Keratinocyte (primary cell): ENCODE measurements at regions not wholly inside any gene's neighbourhood (a gene's known extent, or its start where the extent isn't known, plus 50 kb on each side); places are given as distances from the start of the nearest gene placed in this dataset.

ENCODE experiments used
- DNase-seq: peaks from one replicate; pipeline ENCODE4 v3.0.0-alpha.2; 2011; ENCODE audit warnings: low read depth, missing footprints, low spot score
- FAIRE-seq: peaks from 2 replicates; lab custom pipeline; 2011; peaks lifted over from hg19 to GRCh38; lab: Jason Lieb, UNC
- H2AFZ ChIP-seq: 2 replicates; pipeline ENCODE4 v1.6.0; 2012; ENCODE audit warnings: low read length, control low read depth, inconsistent platforms; ENCODE audit not compliant: control insufficient read depth
- H3K27ac ChIP-seq: 2 replicates; pipeline ENCODE4 v1.5.1; 2011; ENCODE audit warnings: low read length; ENCODE audit not compliant: control insufficient read depth, insufficient read depth
- H3K27me3 ChIP-seq: 3 replicates; pipeline ENCODE4 v1.6.0; 2011; ENCODE audit warnings: low read length; ENCODE audit not compliant: control insufficient read depth, insufficient read depth; ENCODE audit errors: extremely low read depth
- H3K36me3 ChIP-seq, 2 experiments: 2 replicates in 1 of 2; 3 replicates in 1 of 2; pipeline ENCODE4 v1.5.1; 2011; ENCODE audit warnings: low read length in 2 of 2, mild to moderate bottlenecking in 1 of 2; ENCODE audit not compliant: control insufficient read depth in 2 of 2, insufficient read depth in 2 of 2; ENCODE audit errors: extremely low read depth in 1 of 2
- H3K4me1 ChIP-seq: 3 replicates; pipeline ENCODE4 v1.5.1; 2011; ENCODE audit warnings: low read length; ENCODE audit not compliant: control insufficient read depth, insufficient read depth; ENCODE audit errors: extremely low read depth
- H3K4me2 ChIP-seq: 3 replicates; pipeline ENCODE4 v1.6.0; 2011; ENCODE audit warnings: low read depth, low read length; ENCODE audit not compliant: control insufficient read depth, insufficient read depth; ENCODE audit errors: extremely low read depth
- H3K4me3 ChIP-seq, 3 experiments: fragments of 200-600 bp in 1 of 3; sonication (generic) in 1 of 3; 2 replicates in 2 of 3; 3 replicates in 1 of 3; pipeline ENCODE4 v1.5.1; 2011 to 2016; ENCODE audit warnings: low read length in 3 of 3, mild to moderate bottlenecking in 3 of 3, control low read depth in 2 of 3, inconsistent platforms in 1 of 3, low read depth in 1 of 3, mixed read lengths in 1 of 3, mixed run types in 1 of 3, moderate library complexity in 1 of 3; ENCODE audit not compliant: control insufficient read depth in 2 of 3, insufficient read depth in 2 of 3; ENCODE audit errors: extremely low read depth in 1 of 3
- H3K79me2 ChIP-seq: 2 replicates; pipeline ENCODE4 v1.6.0; 2012; ENCODE audit warnings: low read length; ENCODE audit not compliant: control insufficient read depth, insufficient read depth
- H3K9ac ChIP-seq: 3 replicates; pipeline ENCODE4 v1.6.0; 2011; ENCODE audit warnings: low read length; ENCODE audit not compliant: control insufficient read depth, insufficient read depth; ENCODE audit errors: extremely low read depth
- H3K9me1 ChIP-seq: 3 replicates; pipeline ENCODE4 v1.6.0; 2011; ENCODE audit warnings: low read length; ENCODE audit not compliant: control insufficient read depth, insufficient read depth; ENCODE audit errors: extremely low read depth
- H3K9me3 ChIP-seq: 2 replicates; pipeline ENCODE4 v1.5.1; 2012; ENCODE audit warnings: low read depth, low read length; ENCODE audit not compliant: control insufficient read depth
- H4K20me1 ChIP-seq: 3 replicates; pipeline ENCODE4 v1.6.0; 2011; ENCODE audit warnings: low read length; ENCODE audit not compliant: control insufficient read depth, insufficient read depth; ENCODE audit errors: extremely low read depth
- EZH2 ChIP-seq: IDR thresholded peaks from one replicate; pipeline ENCODE4 v1.6.1; 2012; ENCODE audit warnings: inconsistent platforms, mild to moderate bottlenecking, low read length, moderate library complexity
- dilution Hi-C: fragments of 300-500 bp; cut with MboI; formaldehyde crosslinking; loops from one replicate; pipeline ENCODE4 v1.7.0; 2020; ENCODE audit warnings: low sequenced_read_pairs; ENCODE audit not compliant: extremely low pct_ligation_motif_present
- TF ChIP-seq, protein P1 (sequence below), 3 experiments: IDR thresholded peaks in 1 of 3; conservative IDR thresholded peaks in 1 of 3; optimal IDR thresholded peaks in 1 of 3; 2 replicates in 2 of 3; 3 replicates in 1 of 3; pipeline versions ENCODE3 to v1.5.1; 2011; ENCODE audit warnings: low read length in 3 of 3, mild to moderate bottlenecking in 3 of 3, moderate library complexity in 2 of 3, control low read depth in 1 of 3, inconsistent platforms in 1 of 3; ENCODE audit not compliant: insufficient read depth in 2 of 3; ENCODE audit errors: extremely low read depth in 1 of 3

DNA sequence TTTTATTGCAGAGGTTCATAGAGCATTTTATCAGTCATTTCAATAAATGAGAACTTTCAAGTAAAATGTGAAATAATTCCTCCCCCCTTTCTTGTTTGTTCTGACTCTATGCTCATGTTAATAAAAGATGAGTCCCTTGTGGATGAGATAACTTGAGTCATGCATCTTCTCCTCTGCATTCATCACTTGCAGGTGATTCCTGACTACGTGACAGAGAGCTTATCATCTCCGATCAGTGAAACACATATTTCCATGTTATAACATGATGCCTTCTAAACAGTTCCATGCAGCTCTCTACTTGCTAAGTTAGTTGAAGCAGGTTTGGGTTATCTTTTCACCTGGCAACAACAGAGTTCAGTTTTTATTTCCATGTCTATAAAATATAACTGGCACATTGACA is 160.1 kb upstream of the ANKRD50 start:
- no peaks in the 10 kb centered on the region for H3K27me3 ChIP-seq
- DNase-seq (no peak), FAIRE-seq (peak; percentile 84)
- H3K27ac ChIP-seq = no peak overlapping the region
- no peaks in the 10 kb centered on the region for H3K4me1 ChIP-seq
- H3K79me2 ChIP-seq = no peaks in the 10 kb centered on the region
- no peak overlapping the region for H2AFZ ChIP-seq
- no peak overlapping the region for H3K9ac ChIP-seq
- H3K9me1 ChIP-seq = no peaks in the 10 kb centered on the region
- no peaks in the 10 kb centered on the region for H4K20me1 ChIP-seq
- dilution Hi-C loops = no loop called here
- no peaks in the 10 kb centered on the region for H3K36me3 ChIP-seq
- H3K4me3 ChIP-seq = no peak overlapping the region
- no peak for TF ChIP-seq EZH2
- TF ChIP-seq, protein P1, sequence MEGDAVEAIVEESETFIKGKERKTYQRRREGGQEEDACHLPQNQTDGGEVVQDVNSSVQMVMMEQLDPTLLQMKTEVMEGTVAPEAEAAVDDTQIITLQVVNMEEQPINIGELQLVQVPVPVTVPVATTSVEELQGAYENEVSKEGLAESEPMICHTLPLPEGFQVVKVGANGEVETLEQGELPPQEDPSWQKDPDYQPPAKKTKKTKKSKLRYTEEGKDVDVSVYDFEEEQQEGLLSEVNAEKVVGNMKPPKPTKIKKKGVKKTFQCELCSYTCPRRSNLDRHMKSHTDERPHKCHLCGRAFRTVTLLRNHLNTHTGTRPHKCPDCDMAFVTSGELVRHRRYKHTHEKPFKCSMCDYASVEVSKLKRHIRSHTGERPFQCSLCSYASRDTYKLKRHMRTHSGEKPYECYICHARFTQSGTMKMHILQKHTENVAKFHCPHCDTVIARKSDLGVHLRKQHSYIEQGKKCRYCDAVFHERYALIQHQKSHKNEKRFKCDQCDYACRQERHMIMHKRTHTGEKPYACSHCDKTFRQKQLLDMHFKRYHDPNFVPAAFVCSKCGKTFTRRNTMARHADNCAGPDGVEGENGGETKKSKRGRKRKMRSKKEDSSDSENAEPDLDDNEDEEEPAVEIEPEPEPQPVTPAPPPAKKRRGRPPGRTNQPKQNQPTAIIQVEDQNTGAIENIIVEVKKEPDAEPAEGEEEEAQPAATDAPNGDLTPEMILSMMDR (optimal IDR thresholded peaks at IDR 0.05 in 1 of 3, IDR thresholded peaks at IDR 0.05 in 1 of 3, conservative IDR thresholded peaks at IDR 0.05 in 1 of 3; ENCODE audit: extremely low read depth in 1 of 3, insufficient read depth in 2 of 3, low read length in 3 of 3) = no peak
- peaks cover 4% of the 10 kb centered on the region for H3K9me3 ChIP-seq
- H3K4me2 ChIP-seq = no peak overlapping the region

DNA sequence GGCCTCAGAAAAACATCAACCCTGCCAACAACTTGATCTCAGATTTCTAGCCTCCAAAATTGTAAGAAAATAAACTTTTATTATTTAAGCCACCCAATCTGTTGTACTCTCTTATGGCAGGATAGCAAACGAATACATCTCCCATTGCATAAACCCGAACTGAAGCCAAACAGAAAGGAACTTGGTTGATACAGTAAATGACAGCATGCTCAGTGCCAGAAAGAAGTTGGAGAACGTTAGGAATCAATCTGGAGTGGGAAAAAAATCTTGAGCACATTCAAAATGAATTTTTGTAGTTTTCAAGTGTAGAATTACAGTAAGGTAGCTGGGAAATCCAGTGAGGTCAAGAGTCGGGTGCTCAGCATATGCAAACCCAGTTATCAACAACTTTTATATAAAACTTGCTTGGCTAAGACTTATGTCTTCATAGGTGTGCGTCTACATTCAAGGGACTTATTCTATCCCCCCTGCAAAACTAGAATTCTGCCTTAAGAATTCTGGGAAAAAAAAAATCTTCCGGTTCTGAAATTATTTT is 157.5 kb upstream of the ANKRD50 start:
- no peak overlapping the region for H3K9ac ChIP-seq
- DNase-seq (no peak), FAIRE-seq (no peak)
- no peak overlapping the region for H3K4me2 ChIP-seq
- no peaks in the 10 kb centered on the region for H3K9me3 ChIP-seq
- H3K4me3 ChIP-seq = no peak overlapping the region
- TF ChIP-seq, protein P1 (optimal IDR thresholded peaks at IDR 0.05 in 1 of 3, IDR thresholded peaks at IDR 0.05 in 1 of 3, conservative IDR thresholded peaks at IDR 0.05 in 1 of 3; ENCODE audit: extremely low read depth in 1 of 3, insufficient read depth in 2 of 3, low read length in 3 of 3) = no peak
- TF ChIP-seq EZH2 = no peak
- H3K27ac ChIP-seq = no peak overlapping the region
- H3K9me1 ChIP-seq = no peaks in the 10 kb centered on the region
- H3K36me3 ChIP-seq = no peaks in the 10 kb centered on the region
- H4K20me1 ChIP-seq = no peaks in the 10 kb centered on the region
- H3K27me3 ChIP-seq = no peaks in the 10 kb centered on the region
- dilution Hi-C loops = no loop called here
- no peaks in the 10 kb centered on the region for H3K79me2 ChIP-seq
- H3K4me1 ChIP-seq = no peaks in the 10 kb centered on the region
- no peak overlapping the region for H2AFZ ChIP-seq
